CD8-positive, alpha-beta memory T cell (primary cell): ENCODE measurements at regions not wholly inside any gene's neighbourhood (a gene's known extent, or its start where the extent isn't known, plus 50 kb on each side); places are given as distances from the start of the nearest gene placed in this dataset.
A peak's percentile ranks its signal among the peaks of the same experiment; 100 is the strongest.

Source experiments
- CTCF ChIA-PET: fragments of 350-600 bp; sonication (Branson Sonifier 250); formaldehyde crosslinking; loops from one replicate; lab custom pipeline; 2021; ENCODE audit warnings: antibody characterized with exemption; lab: Charles Lee
- POLR2A ChIA-PET: fragments of 350-600 bp; sonication (Branson Sonifier 250); formaldehyde crosslinking; loops from one replicate; lab custom pipeline; 2021; ENCODE audit warnings: antibody characterized with exemption; lab: Charles Lee
- DNase-seq, 5 donors: peaks; one replicate each; pipeline versions ENCODE4 v3.0.0 to v3.0.0-alpha.2; 2020 to 2022; ENCODE audit warnings: mixed read lengths in 1 of 5
- H3K27ac ChIP-seq: one replicate; pipeline ENCODE4 v1.7.0; 2013; ENCODE audit warnings: low read depth, mild to moderate bottlenecking, low read length, moderate library complexity
- H3K27me3 ChIP-seq: 2 replicates; pipeline ENCODE4 v1.7.0; 2013; ENCODE audit warnings: low read length, mild to moderate bottlenecking; ENCODE audit not compliant: insufficient read depth, poor library complexity, severe bottlenecking
- H3K36me3 ChIP-seq: 2 replicates; pipeline ENCODE4 v1.7.0; 2013; ENCODE audit warnings: mild to moderate bottlenecking, low read length, moderate library complexity; ENCODE audit not compliant: insufficient read depth
- H3K4me1 ChIP-seq: 2 replicates; pipeline ENCODE4 v1.7.0; 2013; ENCODE audit warnings: mild to moderate bottlenecking, low read length, moderate library complexity; ENCODE audit not compliant: insufficient read depth
- H3K4me3 ChIP-seq: 2 replicates; pipeline ENCODE4 v1.7.0; 2013; ENCODE audit warnings: mild to moderate bottlenecking, low read length
- H3K9me3 ChIP-seq: 2 replicates; pipeline ENCODE4 v1.7.0; 2013; ENCODE audit warnings: mild to moderate bottlenecking, low read length
- H3K27ac Mint-ChIP-seq, 8 donors: one replicate each; pipeline ENCODE4 v1.8.0; 2020 to 2021; ENCODE audit warnings: mixed read lengths in 8 of 8, mild to moderate bottlenecking in 6 of 8, inconsistent platforms in 3 of 8, moderate library complexity in 3 of 8
- H3K27me3 Mint-ChIP-seq, 2 donors: one replicate each; pipeline ENCODE4 v1.8.0; 2020 to 2021; ENCODE audit warnings: mixed read lengths in 2 of 2, mild to moderate bottlenecking in 1 of 2, moderate library complexity in 1 of 2
- H3K36me3 Mint-ChIP-seq, 3 donors: one replicate each; pipeline ENCODE4 v1.8.0; 2020 to 2021; ENCODE audit warnings: mixed read lengths in 3 of 3, inconsistent platforms in 1 of 3, mild to moderate bottlenecking in 1 of 3
- H3K4me1 Mint-ChIP-seq, 3 donors: one replicate each; pipeline ENCODE4 v1.8.0; 2020 to 2021; ENCODE audit warnings: mixed read lengths in 3 of 3, inconsistent platforms in 1 of 3, mild to moderate bottlenecking in 1 of 3
- H3K4me3 Mint-ChIP-seq, 7 donors: one replicate each; pipeline ENCODE4 v1.8.0; 2020 to 2021; ENCODE audit warnings: mixed read lengths in 7 of 7, mild to moderate bottlenecking in 6 of 7, moderate library complexity in 4 of 7, inconsistent platforms in 2 of 7
- H3K9me3 Mint-ChIP-seq, 5 donors: one replicate each; pipeline ENCODE4 v1.8.0; 2020 to 2022; ENCODE audit warnings: mixed read lengths in 5 of 5, mild to moderate bottlenecking in 3 of 5, moderate library complexity in 2 of 5, inconsistent platforms in 1 of 5

GRCh38 chr1:229098361-229098760 lies 172.6 kb upstream of the RAB4A start:
- H3K27me3 ChIP-seq: no peaks in the 10 kb centered on the region
- no peaks in the 10 kb centered on the region for H3K4me1 Mint-ChIP-seq
- ChIA-PET POLR2A (no interaction called here), CTCF (no interaction called here)
- no peaks in the 10 kb centered on the region for H3K4me1 ChIP-seq
- no peaks in the 10 kb centered on the region for H3K9me3 ChIP-seq
- H3K4me3 Mint-ChIP-seq: no peak overlapping the region
- H3K27ac ChIP-seq: no peak overlapping the region
- H3K27me3 Mint-ChIP-seq: peaks cover 3 to 7% of the 10 kb centered on the region in 2 donors
- H3K4me3 ChIP-seq: no peak overlapping the region
- no peaks in the 10 kb centered on the region for H3K36me3 ChIP-seq
- peaks cover 0 to 4% (median 0%) of the 10 kb centered on the region in 3 donors for H3K36me3 Mint-ChIP-seq
- H3K27ac Mint-ChIP-seq: no peak overlapping the region
- peaks cover 0 to 3% (median 0%) of the 10 kb centered on the region in 5 donors for H3K9me3 Mint-ChIP-seq
- no peak for DNase-seq

DNA sequence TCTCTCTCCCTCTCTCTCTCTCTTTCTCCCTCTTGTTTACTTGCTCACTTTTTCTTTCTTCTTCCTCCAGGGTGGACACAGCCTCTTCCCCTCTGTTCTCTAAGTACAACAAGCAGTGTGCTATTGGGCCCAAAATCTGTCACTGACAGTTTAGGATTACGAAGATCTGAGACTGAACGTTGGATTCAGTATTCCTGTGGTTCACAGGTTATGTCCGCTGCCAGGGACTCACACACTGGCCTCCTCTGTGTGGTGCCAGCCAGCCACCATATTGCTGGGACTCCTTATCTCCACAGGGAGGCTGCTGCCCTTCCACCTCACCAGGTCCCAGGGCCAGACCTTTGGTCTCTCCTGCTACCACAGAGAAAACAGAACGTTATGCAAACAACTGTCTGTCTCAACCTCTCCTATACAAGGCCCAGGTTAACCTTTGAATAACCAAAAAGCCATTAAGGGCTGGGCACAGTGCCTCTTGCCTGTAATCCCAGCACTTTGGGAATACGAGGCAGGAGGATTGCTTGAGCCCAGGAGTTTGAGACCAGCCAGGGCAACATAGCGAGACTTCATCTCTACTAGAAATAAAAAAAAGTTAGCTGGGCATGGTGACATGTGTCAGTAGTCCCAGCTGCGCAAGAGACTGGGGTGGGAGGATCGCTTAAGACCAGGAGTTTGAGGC lies 171.9 kb upstream of the RAB4A start:
- H3K27me3 ChIP-seq: no peaks in the 10 kb centered on the region
- Mint-ChIP-seq H3K36me3 (peaks cover 0 to 4% (median 0%) of the 10 kb centered on the region in 3 donors), H3K4me1 (no peaks in the 10 kb centered on the region), H3K27ac (peak overlapping the region in 1 of 8 donors; percentile 27), H3K9me3 (peaks cover 0 to 3% (median 0%) of the 10 kb centered on the region in 5 donors), H3K27me3 (peaks cover 3 to 7% of the 10 kb centered on the region in 2 donors), H3K4me3 (no peak overlapping the region)
- CTCF ChIA-PET: no interaction called here
- no peaks in the 10 kb centered on the region for H3K36me3 ChIP-seq
- H3K9me3 ChIP-seq: no peaks in the 10 kb centered on the region
- no peaks in the 10 kb centered on the region for H3K4me1 ChIP-seq
- POLR2A ChIA-PET: no interaction called here
- DNase-seq: no peak
- no peak overlapping the region for H3K4me3 ChIP-seq
- H3K27ac ChIP-seq: no peak overlapping the region

DNA sequence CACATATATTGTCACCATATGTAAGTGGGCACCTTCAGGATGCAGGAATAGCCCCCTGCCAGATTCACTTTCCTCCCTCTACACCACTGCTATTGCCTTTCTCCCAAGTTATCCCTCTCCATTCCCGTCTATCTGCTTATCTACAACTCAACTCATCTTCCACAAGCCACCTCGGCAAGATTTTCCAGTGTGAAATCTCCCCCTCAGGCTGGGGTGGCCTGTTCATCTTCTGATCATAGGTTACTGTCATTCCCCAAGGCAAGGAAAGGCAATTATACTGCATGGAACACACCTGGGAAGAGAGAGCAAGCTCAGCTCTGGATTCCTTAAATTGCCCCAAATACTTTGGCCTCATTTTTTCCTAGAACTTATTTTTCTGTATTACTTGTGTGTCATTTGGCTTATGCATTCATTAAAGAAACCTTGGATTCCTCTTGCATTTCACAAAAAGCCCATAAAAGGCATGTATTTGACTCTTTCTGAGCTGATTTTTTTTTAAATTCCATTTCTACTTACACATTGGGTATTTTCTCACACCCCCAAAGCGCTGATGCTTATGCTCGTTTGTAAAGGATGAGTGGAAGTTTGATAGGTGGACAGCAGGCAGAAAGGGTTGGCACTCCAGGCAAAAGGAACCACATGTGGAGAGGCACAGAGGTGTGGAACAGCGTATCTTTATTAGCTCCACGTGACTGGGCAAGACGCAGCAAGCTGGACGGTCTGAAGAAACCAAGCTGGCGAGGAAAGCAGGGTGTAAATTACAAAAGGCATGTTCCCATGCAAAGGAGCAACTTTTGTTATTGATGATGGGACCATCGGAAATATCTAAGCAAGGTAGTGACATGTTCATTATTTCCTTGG lies 169.7 kb upstream of the RAB4A start:
- Histone ChIP-seq H3K27me3 (no peaks in the 10 kb centered on the region), H3K9me3 (no peaks in the 10 kb centered on the region), H3K36me3 (no peaks in the 10 kb centered on the region), H3K4me1 (no peaks in the 10 kb centered on the region), H3K4me3 (no peak overlapping the region), H3K27ac (no peak overlapping the region)
- peak overlapping the region in 1 of 8 donors; percentile 26 for H3K27ac Mint-ChIP-seq
- H3K4me1 Mint-ChIP-seq: no peaks in the 10 kb centered on the region
- peaks cover 3 to 7% of the 10 kb centered on the region in 2 donors for H3K27me3 Mint-ChIP-seq
- peak overlapping the region in 1 of 7 donors; percentile 37 for H3K4me3 Mint-ChIP-seq
- DNase-seq: no peak
- peaks cover 0 to under 1% (median 0%) of the 10 kb centered on the region in 5 donors for H3K9me3 Mint-ChIP-seq
- H3K36me3 Mint-ChIP-seq: peaks cover 0 to 4% (median 0%) of the 10 kb centered on the region in 3 donors
- CTCF ChIA-PET: no interaction called here
- POLR2A ChIA-PET: no interaction called here

GRCh38 chr1:229102741-229103391 lies 168.0 kb upstream of the RAB4A start:
- Mint-ChIP-seq H3K4me3 (no peak overlapping the region), H3K36me3 (peaks cover 0 to under 1% (median 0%) of the 10 kb centered on the region in 3 donors), H3K27me3 (peaks cover 3 to 7% of the 10 kb centered on the region in 2 donors), H3K27ac (no peak overlapping the region), H3K9me3 (no peaks in the 10 kb centered on the region), H3K4me1 (peaks cover 0 to 5% (median 0%) of the 10 kb centered on the region in 3 donors)
- Histone ChIP-seq H3K4me1 (no peaks in the 10 kb centered on the region), H3K9me3 (no peaks in the 10 kb centered on the region), H3K4me3 (no peak overlapping the region), H3K27ac (no peak overlapping the region), H3K27me3 (no peaks in the 10 kb centered on the region), H3K36me3 (no peaks in the 10 kb centered on the region)
- DNase-seq: no peak
- POLR2A ChIA-PET: no interaction called here
- CTCF ChIA-PET: no interaction called here

GRCh38 chr1:229104654-229105053 lies 166.3 kb upstream of the RAB4A start:
- no peaks in the 10 kb centered on the region for H3K4me1 ChIP-seq
- H3K36me3 Mint-ChIP-seq: no peaks in the 10 kb centered on the region
- no peaks in the 10 kb centered on the region for H3K9me3 ChIP-seq
- H3K27me3 ChIP-seq: no peaks in the 10 kb centered on the region
- peaks cover 1 to 10% of the 10 kb centered on the region in 2 donors for H3K27me3 Mint-ChIP-seq
- ChIA-PET POLR2A (no interaction called here), CTCF (no interaction called here)
- no peak overlapping the region for H3K4me3 Mint-ChIP-seq
- H3K9me3 Mint-ChIP-seq: no peaks in the 10 kb centered on the region
- DNase-seq: no peak
- no peak overlapping the region for H3K4me3 ChIP-seq
- no peak overlapping the region for H3K27ac ChIP-seq
- H3K36me3 ChIP-seq: no peaks in the 10 kb centered on the region
- H3K27ac Mint-ChIP-seq: no peak overlapping the region
- peaks cover 0 to 5% (median 0%) of the 10 kb centered on the region in 3 donors for H3K4me1 Mint-ChIP-seq

GRCh38 chr1:229105109-229105508 lies 165.8 kb upstream of the RAB4A start:
- peaks cover 1 to 10% of the 10 kb centered on the region in 2 donors for H3K27me3 Mint-ChIP-seq
- H3K27ac ChIP-seq: no peak overlapping the region
- H3K27ac Mint-ChIP-seq: no peak overlapping the region
- ChIA-PET POLR2A (no interaction called here), CTCF (no interaction called here)
- peaks cover 0 to 5% (median 0%) of the 10 kb centered on the region in 3 donors for H3K4me1 Mint-ChIP-seq
- no peaks in the 10 kb centered on the region for H3K36me3 Mint-ChIP-seq
- H3K4me3 ChIP-seq: no peak overlapping the region
- H3K27me3 ChIP-seq: no peaks in the 10 kb centered on the region
- no peak overlapping the region for H3K4me3 Mint-ChIP-seq
- H3K9me3 ChIP-seq: no peaks in the 10 kb centered on the region
- no peaks in the 10 kb centered on the region for H3K36me3 ChIP-seq
- no peaks in the 10 kb centered on the region for H3K9me3 Mint-ChIP-seq
- DNase-seq: no peak
- no peaks in the 10 kb centered on the region for H3K4me1 ChIP-seq

DNA sequence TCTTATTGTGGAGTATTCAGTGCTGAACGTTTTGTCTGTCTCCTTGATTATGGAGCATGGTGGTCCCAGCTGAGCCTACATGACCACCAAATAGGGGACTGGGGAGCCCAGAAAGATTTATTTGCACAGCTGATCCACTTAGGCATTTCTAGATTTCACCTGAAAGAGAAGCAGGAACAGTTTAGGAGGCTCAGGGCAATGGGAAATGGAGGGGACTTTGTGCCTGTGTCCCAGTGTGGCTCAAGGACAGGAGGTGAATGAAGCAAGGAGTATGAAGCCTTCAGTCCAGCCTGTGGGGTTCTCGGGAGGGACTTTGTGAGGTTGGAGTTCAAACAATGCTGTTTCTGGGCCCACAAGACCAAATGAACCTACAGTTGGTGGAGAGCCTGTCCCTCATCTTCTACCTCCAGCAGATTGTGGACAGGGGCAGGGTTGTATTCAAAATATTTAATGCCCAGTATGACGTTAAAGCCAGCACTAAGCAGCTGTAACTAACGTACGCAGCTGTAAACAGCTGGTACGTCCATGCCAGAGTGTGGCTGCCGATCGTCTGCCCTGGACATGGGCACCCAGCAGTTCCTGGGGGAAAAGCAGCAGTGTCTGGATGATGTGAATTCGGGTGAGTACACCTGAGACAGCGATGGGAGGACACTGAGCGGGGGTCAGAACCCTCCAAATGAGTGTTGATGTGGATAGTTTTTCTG lies 164.9 kb upstream of the RAB4A start:
- Mint-ChIP-seq H3K27ac (no peak overlapping the region), H3K27me3 (peaks cover 1 to 10% of the 10 kb centered on the region in 2 donors), H3K4me1 (peaks cover 0 to 5% (median 0%) of the 10 kb centered on the region in 3 donors), H3K36me3 (no peaks in the 10 kb centered on the region), H3K9me3 (no peaks in the 10 kb centered on the region), H3K4me3 (no peak overlapping the region)
- DNase-seq: no peak
- H3K27ac ChIP-seq: no peak overlapping the region
- H3K36me3 ChIP-seq: no peaks in the 10 kb centered on the region
- H3K4me1 ChIP-seq: no peaks in the 10 kb centered on the region
- no peak overlapping the region for H3K4me3 ChIP-seq
- POLR2A ChIA-PET: no interaction called here
- no peaks in the 10 kb centered on the region for H3K27me3 ChIP-seq
- CTCF ChIA-PET: no interaction called here
- H3K9me3 ChIP-seq: no peaks in the 10 kb centered on the region
